MM.1S (cell line): ENCODE measurements at regions not wholly inside any gene's neighbourhood (a gene's known extent, or its start where the extent isn't known, plus 50 kb on each side); places are given as distances from the start of the nearest gene placed in this dataset.

ENCODE experiments used
- EZH2 ChIP-seq: fragments of 300-600 bp; sonication (generic); optimal IDR thresholded peaks from 2 replicates; pipeline ENCODE3; 2017; ENCODE audit warnings: low read depth, mild to moderate bottlenecking, antibody characterized with exemption, low read length, mixed read lengths
- TF ChIP-seq, protein P1 (sequence below): fragments of 300-600 bp; sonication (generic); IDR thresholded peaks from 2 replicates; pipeline ENCODE4 v1.5.1; 2016; ENCODE audit warnings: antibody characterized with exemption, low read length, mixed read lengths

GRCh38 chrX:95441836-95442235, 1242.8 kb upstream of the DIAPH2 start:
- TF ChIP-seq, protein P1, sequence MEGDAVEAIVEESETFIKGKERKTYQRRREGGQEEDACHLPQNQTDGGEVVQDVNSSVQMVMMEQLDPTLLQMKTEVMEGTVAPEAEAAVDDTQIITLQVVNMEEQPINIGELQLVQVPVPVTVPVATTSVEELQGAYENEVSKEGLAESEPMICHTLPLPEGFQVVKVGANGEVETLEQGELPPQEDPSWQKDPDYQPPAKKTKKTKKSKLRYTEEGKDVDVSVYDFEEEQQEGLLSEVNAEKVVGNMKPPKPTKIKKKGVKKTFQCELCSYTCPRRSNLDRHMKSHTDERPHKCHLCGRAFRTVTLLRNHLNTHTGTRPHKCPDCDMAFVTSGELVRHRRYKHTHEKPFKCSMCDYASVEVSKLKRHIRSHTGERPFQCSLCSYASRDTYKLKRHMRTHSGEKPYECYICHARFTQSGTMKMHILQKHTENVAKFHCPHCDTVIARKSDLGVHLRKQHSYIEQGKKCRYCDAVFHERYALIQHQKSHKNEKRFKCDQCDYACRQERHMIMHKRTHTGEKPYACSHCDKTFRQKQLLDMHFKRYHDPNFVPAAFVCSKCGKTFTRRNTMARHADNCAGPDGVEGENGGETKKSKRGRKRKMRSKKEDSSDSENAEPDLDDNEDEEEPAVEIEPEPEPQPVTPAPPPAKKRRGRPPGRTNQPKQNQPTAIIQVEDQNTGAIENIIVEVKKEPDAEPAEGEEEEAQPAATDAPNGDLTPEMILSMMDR = no peak
- no peak for TF ChIP-seq EZH2
